ENCODE measurements at regions not wholly inside any gene's neighbourhood (a gene's known extent, or its start where the extent isn't known, plus 50 kb on each side); places are given as distances from the start of the nearest gene placed in this dataset.

DNA sequence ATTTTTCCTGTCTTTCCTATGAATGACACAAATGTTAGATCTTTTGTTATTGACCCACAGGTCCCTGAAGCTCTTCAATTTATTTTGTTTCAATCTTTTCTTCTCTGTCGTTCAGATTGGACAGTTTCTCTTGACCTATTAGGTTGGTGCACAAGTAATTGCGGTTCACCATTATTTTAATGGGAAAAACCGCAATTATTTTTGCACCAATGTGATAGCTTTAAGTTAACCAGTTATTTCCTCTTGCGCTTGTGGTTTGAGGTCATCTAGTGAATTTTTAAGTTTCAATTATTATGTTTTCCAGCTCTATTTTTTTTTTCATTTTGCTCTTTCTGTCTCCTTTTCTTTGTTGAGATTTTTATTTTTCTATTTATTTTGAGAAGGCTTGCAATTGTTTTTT lies 399.2 kb downstream of the INHBA start:
- no peak overlapping the region for H2AFZ ChIP-seq (ENCODE audit: control insufficient read depth, low read depth, low read length)
- no peak overlapping the region for H3K9ac ChIP-seq (ENCODE audit: control insufficient read depth, insufficient read depth, low read length)
- no peaks in the 10 kb centered on the region for H3K79me2 ChIP-seq (ENCODE audit: control insufficient read depth, insufficient read depth, low read length)
- in situ Hi-C loops (cut with MboI) (no loop called here), intact Hi-C loops (cut with micrococcal nuclease; ENCODE audit: unreplicated experiment) (no loop called here)
- TF ChIP-seq ZBTB40 (IDR thresholded peaks at IDR 0.05; ENCODE audit: borderline replicate concordance) (no peak), EED (IDR thresholded peaks at IDR 0.05; ENCODE audit: low read depth) (no peak), HDGF (IDR thresholded peaks at IDR 0.05) (no peak), ETV6 (conservative IDR thresholded peaks at IDR 0.05 in 1 of 2, IDR thresholded peaks at IDR 0.05 in 1 of 2; ENCODE audit: borderline replicate concordance in 1 of 2, low read depth in 1 of 2) (no peak), RCOR1 (conservative IDR thresholded peaks at IDR 0.05; ENCODE audit: low read depth, low read length) (no peak), ATF3 (IDR thresholded peaks at IDR 0.05; ENCODE audit: borderline replicate concordance, extremely low read depth, low read depth, low read length) (no peak), NR2F1 (conservative IDR thresholded peaks at IDR 0.05) (no peak)
- TF ChIP-seq, protein P1, sequence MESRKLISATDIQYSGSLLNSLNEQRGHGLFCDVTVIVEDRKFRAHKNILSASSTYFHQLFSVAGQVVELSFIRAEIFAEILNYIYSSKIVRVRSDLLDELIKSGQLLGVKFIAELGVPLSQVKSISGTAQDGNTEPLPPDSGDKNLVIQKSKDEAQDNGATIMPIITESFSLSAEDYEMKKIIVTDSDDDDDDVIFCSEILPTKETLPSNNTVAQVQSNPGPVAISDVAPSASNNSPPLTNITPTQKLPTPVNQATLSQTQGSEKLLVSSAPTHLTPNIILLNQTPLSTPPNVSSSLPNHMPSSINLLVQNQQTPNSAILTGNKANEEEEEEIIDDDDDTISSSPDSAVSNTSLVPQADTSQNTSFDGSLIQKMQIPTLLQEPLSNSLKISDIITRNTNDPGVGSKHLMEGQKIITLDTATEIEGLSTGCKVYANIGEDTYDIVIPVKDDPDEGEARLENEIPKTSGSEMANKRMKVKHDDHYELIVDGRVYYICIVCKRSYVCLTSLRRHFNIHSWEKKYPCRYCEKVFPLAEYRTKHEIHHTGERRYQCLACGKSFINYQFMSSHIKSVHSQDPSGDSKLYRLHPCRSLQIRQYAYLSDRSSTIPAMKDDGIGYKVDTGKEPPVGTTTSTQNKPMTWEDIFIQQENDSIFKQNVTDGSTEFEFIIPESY (IDR thresholded peaks at IDR 0.05): 0 out of 2 replicates have a peak, but pooled peaks have one; percentile 21
- H3K27me3 ChIP-seq (replicated peaks in 1 of 2; ENCODE audit: control insufficient read depth in 2 of 2, insufficient read depth in 2 of 2, low read length in 1 of 2): no peaks in the 10 kb centered on the region
- H3K4me1 ChIP-seq (ENCODE audit: control insufficient read depth, insufficient read depth, low read length): no peaks in the 10 kb centered on the region
- H3K4me2 ChIP-seq (ENCODE audit: control insufficient read depth, insufficient read depth): no peak overlapping the region
- 52% methylated on average over 4 of the region's 4 CpGs for WGBS (ENCODE audit: insufficient coverage, insufficient replicate concordance, low lambda C conversion rate, missing lambda C conversion rate)
- H4K20me1 ChIP-seq (ENCODE audit: control insufficient read depth, insufficient read depth): no peaks in the 10 kb centered on the region
- CTCF ChIA-PET: interaction anchor here (0.7 kb wide), 1 partner anchor 12 kb away, joined by 3 read pairs; no protein-coding TSS in a partner anchor
- POLR2A ChIA-PET: no interaction called here
- no TSS peak for BruUV-seq (replicated peaks)
- H3K4me3 ChIP-seq: no peak overlapping the region
- DNase-seq (ENCODE audit: low read depth, low spot score) (no peak), ATAC-seq (no peak), FAIRE-seq (no peak)
- SMC1A ChIA-PET (ENCODE audit: uncharacterized antibody, unreplicated experiment): interaction anchor here (1.1 kb wide), 1 partner anchor 48 kb away, joined by 3 read pairs; no protein-coding TSS in a partner anchor
- H3K36me3 ChIP-seq (ENCODE audit: control insufficient read depth in 2 of 2, insufficient read depth in 2 of 2, low read length in 1 of 2): no peaks in the 10 kb centered on the region
- no peaks in the 10 kb centered on the region for H3K9me3 ChIP-seq (replicated peaks; ENCODE audit: control insufficient read depth, insufficient read depth, low read length)
- RAD21 ChIA-PET (ENCODE audit: unreplicated experiment): no interaction called here
- no peak overlapping the region for H3K27ac ChIP-seq (ENCODE audit: control insufficient read depth, insufficient read depth)

Data from GM12878 (cell line).